ENCODE measurements at regions not wholly inside any gene's neighbourhood (a gene's known extent, or its start where the extent isn't known, plus 50 kb on each side); places are given as distances from the start of the nearest gene placed in this dataset.

GRCh38 chr2:143842836-143843235, 677.1 kb downstream of the ZEB2 start:
- no peak for TF ChIP-seq CTCF (IDR thresholded peaks at IDR 0.05 in 8 of 11, conservative IDR thresholded peaks at IDR 0.05 in 3 of 11)
- no peak for TF ChIP-seq POLR2A (IDR thresholded peaks at IDR 0.05)
- no peak for TF ChIP-seq POLR2AphosphoS5 (IDR thresholded peaks at IDR 0.05)

Measured in spleen (tissue), 7 donors.